DND-41 (cell line): ENCODE measurements at regions not wholly inside any gene's neighbourhood (a gene's known extent, or its start where the extent isn't known, plus 50 kb on each side); places are given as distances from the start of the nearest gene placed in this dataset.

ENCODE experiments used
- CTCF ChIP-seq: IDR thresholded peaks from 2 replicates; pipeline ENCODE4 v1.5.1; 2012; ENCODE audit warnings: borderline replicate concordance, low read length, moderate library complexity, mild to moderate bottlenecking; ENCODE audit not compliant: poor library complexity, severe bottlenecking; ENCODE audit errors: extremely low read depth
- EZH2 ChIP-seq: IDR thresholded peaks from 3 replicates; pipeline ENCODE4 v1.6.1; 2012; ENCODE audit warnings: borderline replicate concordance, low read depth, mild to moderate bottlenecking, moderate library complexity, low read length, inconsistent platforms; ENCODE audit not compliant: severe bottlenecking

DNA sequence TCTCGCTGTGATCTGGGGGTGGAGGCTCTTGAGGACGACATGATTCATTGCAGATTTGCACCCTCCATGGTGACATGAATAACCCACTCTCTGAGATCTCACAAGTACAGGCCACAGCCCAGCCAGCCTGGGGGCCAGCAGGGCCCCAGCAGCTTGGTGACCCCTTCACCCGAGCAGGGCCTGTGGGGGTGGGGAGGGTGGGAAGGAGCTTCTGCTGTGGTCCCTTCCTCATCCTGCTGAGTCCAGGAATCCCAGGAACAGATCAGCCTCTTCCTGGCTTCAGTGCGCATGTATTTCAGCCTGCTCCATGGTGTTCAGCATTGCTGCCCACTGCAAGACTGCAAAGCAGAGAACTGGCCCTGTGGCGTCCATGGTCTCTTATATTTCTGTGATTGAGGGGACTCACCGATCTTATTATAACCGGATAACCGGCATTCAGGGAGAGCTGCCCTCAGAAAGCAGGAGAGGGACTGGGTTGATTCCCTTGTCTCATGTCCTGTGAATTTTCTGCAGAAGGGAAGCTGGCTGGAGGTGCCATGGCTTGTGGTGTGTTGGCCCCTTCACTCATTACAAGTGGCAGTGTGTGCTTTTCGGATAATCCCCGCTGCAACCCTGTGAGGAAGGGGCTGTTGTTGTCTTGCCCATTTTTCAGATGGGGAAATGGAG, 118.8 kb upstream of the FRMD1 start:
- no peak for TF ChIP-seq CTCF
- TF ChIP-seq EZH2, result no peak
